Keratinocyte (primary cell): ENCODE measurements at regions not wholly inside any gene's neighbourhood (a gene's known extent, or its start where the extent isn't known, plus 50 kb on each side); places are given as distances from the start of the nearest gene placed in this dataset.

Experiments
- DNase-seq: peaks from one replicate; pipeline ENCODE4 v3.0.0-alpha.2; 2011; ENCODE audit warnings: low read depth, missing footprints, low spot score
- FAIRE-seq: peaks from 2 replicates; lab custom pipeline; 2011; peaks lifted over from hg19 to GRCh38; lab: Jason Lieb, UNC
- H2AFZ ChIP-seq: 2 replicates; pipeline ENCODE4 v1.6.0; 2012; ENCODE audit warnings: low read length, control low read depth, inconsistent platforms; ENCODE audit not compliant: control insufficient read depth
- H3K27ac ChIP-seq: 2 replicates; pipeline ENCODE4 v1.5.1; 2011; ENCODE audit warnings: low read length; ENCODE audit not compliant: control insufficient read depth, insufficient read depth
- H3K27me3 ChIP-seq: 3 replicates; pipeline ENCODE4 v1.6.0; 2011; ENCODE audit warnings: low read length; ENCODE audit not compliant: control insufficient read depth, insufficient read depth; ENCODE audit errors: extremely low read depth
- H3K36me3 ChIP-seq, 2 experiments: 2 replicates in 1 of 2; 3 replicates in 1 of 2; pipeline ENCODE4 v1.5.1; 2011; ENCODE audit warnings: low read length in 2 of 2, mild to moderate bottlenecking in 1 of 2; ENCODE audit not compliant: control insufficient read depth in 2 of 2, insufficient read depth in 2 of 2; ENCODE audit errors: extremely low read depth in 1 of 2
- H3K4me1 ChIP-seq: 3 replicates; pipeline ENCODE4 v1.5.1; 2011; ENCODE audit warnings: low read length; ENCODE audit not compliant: control insufficient read depth, insufficient read depth; ENCODE audit errors: extremely low read depth
- H3K4me2 ChIP-seq: 3 replicates; pipeline ENCODE4 v1.6.0; 2011; ENCODE audit warnings: low read depth, low read length; ENCODE audit not compliant: control insufficient read depth, insufficient read depth; ENCODE audit errors: extremely low read depth
- H3K4me3 ChIP-seq, 3 experiments: fragments of 200-600 bp in 1 of 3; sonication (generic) in 1 of 3; 2 replicates in 2 of 3; 3 replicates in 1 of 3; pipeline ENCODE4 v1.5.1; 2011 to 2016; ENCODE audit warnings: low read length in 3 of 3, mild to moderate bottlenecking in 3 of 3, control low read depth in 2 of 3, inconsistent platforms in 1 of 3, low read depth in 1 of 3, mixed read lengths in 1 of 3, mixed run types in 1 of 3, moderate library complexity in 1 of 3; ENCODE audit not compliant: control insufficient read depth in 2 of 3, insufficient read depth in 2 of 3; ENCODE audit errors: extremely low read depth in 1 of 3
- H3K79me2 ChIP-seq: 2 replicates; pipeline ENCODE4 v1.6.0; 2012; ENCODE audit warnings: low read length; ENCODE audit not compliant: control insufficient read depth, insufficient read depth
- H3K9ac ChIP-seq: 3 replicates; pipeline ENCODE4 v1.6.0; 2011; ENCODE audit warnings: low read length; ENCODE audit not compliant: control insufficient read depth, insufficient read depth; ENCODE audit errors: extremely low read depth
- H3K9me1 ChIP-seq: 3 replicates; pipeline ENCODE4 v1.6.0; 2011; ENCODE audit warnings: low read length; ENCODE audit not compliant: control insufficient read depth, insufficient read depth; ENCODE audit errors: extremely low read depth
- H3K9me3 ChIP-seq: 2 replicates; pipeline ENCODE4 v1.5.1; 2012; ENCODE audit warnings: low read depth, low read length; ENCODE audit not compliant: control insufficient read depth
- H4K20me1 ChIP-seq: 3 replicates; pipeline ENCODE4 v1.6.0; 2011; ENCODE audit warnings: low read length; ENCODE audit not compliant: control insufficient read depth, insufficient read depth; ENCODE audit errors: extremely low read depth
- CTCF ChIP-seq, 3 experiments: IDR thresholded peaks in 1 of 3; conservative IDR thresholded peaks in 1 of 3; optimal IDR thresholded peaks in 1 of 3; 2 replicates in 2 of 3; 3 replicates in 1 of 3; pipeline versions ENCODE3 to v1.5.1; 2011; ENCODE audit warnings: low read length in 3 of 3, mild to moderate bottlenecking in 3 of 3, moderate library complexity in 2 of 3, control low read depth in 1 of 3, inconsistent platforms in 1 of 3; ENCODE audit not compliant: insufficient read depth in 2 of 3; ENCODE audit errors: extremely low read depth in 1 of 3
- EZH2 ChIP-seq: IDR thresholded peaks from one replicate; pipeline ENCODE4 v1.6.1; 2012; ENCODE audit warnings: inconsistent platforms, mild to moderate bottlenecking, low read length, moderate library complexity
- dilution Hi-C: fragments of 300-500 bp; cut with MboI; formaldehyde crosslinking; loops from one replicate; pipeline ENCODE4 v1.7.0; 2020; ENCODE audit warnings: low sequenced_read_pairs; ENCODE audit not compliant: extremely low pct_ligation_motif_present

DNA sequence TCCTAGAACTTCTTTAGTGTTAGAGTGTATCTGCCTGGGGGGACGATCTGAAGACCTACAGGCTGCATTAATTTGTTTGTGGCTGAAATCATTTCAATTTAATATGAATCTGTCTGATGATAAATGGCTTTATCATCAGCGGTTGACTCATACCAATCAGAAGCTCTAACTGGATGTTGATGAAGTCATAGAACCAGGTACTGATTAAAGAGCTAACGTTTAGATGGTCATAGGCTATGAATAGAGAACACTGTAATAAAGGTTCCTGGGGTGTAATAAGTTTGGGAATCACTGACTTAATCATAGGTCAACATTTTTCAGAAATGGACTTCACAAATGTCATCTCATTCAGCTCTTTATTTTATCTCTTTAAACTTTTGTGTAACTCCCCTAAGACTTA, 329.9 kb downstream of the MSX2 start:
- dilution Hi-C loops = no loop called here
- FAIRE-seq (no peak), DNase-seq (no peak)
- no peaks in the 10 kb centered on the region for H3K36me3 ChIP-seq
- H3K27me3 ChIP-seq = no peaks in the 10 kb centered on the region
- TF ChIP-seq EZH2 = no peak
- TF ChIP-seq CTCF (optimal IDR thresholded peaks at IDR 0.05 in 1 of 3, IDR thresholded peaks at IDR 0.05 in 1 of 3, conservative IDR thresholded peaks at IDR 0.05 in 1 of 3; ENCODE audit: extremely low read depth in 1 of 3, insufficient read depth in 2 of 3, low read length in 3 of 3) = no peak
- H3K79me2 ChIP-seq = no peaks in the 10 kb centered on the region
- H4K20me1 ChIP-seq = no peaks in the 10 kb centered on the region
- no peak overlapping the region for H3K27ac ChIP-seq
- H3K4me3 ChIP-seq = no peak overlapping the region
- no peak overlapping the region for H3K4me2 ChIP-seq
- no peaks in the 10 kb centered on the region for H3K9me3 ChIP-seq
- H2AFZ ChIP-seq = no peak overlapping the region
- H3K9ac ChIP-seq = no peak overlapping the region
- H3K4me1 ChIP-seq = no peaks in the 10 kb centered on the region
- no peaks in the 10 kb centered on the region for H3K9me1 ChIP-seq

- H3K79me2 ChIP-seq = no peaks in the 10 kb centered on the region
- no peaks in the 10 kb centered on the region for H3K9me3 ChIP-seq
- H3K9ac ChIP-seq = no peak overlapping the region
- no peaks in the 10 kb centered on the region for H3K36me3 ChIP-seq
- H3K27ac ChIP-seq = no peak overlapping the region
- no peaks in the 10 kb centered on the region for H3K9me1 ChIP-seq
- FAIRE-seq (no peak), DNase-seq (no peak)
- no peak overlapping the region for H2AFZ ChIP-seq
- no peak overlapping the region for H3K4me3 ChIP-seq
- dilution Hi-C loops = no loop called here
- no peak overlapping the region for H3K4me2 ChIP-seq
- H4K20me1 ChIP-seq = no peaks in the 10 kb centered on the region
- no peak for TF ChIP-seq CTCF (optimal IDR thresholded peaks at IDR 0.05 in 1 of 3, IDR thresholded peaks at IDR 0.05 in 1 of 3, conservative IDR thresholded peaks at IDR 0.05 in 1 of 3; ENCODE audit: extremely low read depth in 1 of 3, insufficient read depth in 2 of 3, low read length in 3 of 3)
- no peak for TF ChIP-seq EZH2
- no peaks in the 10 kb centered on the region for H3K27me3 ChIP-seq
- no peaks in the 10 kb centered on the region for H3K4me1 ChIP-seq
These were observed 328.0 kb downstream of the MSX2 start for GRCh38 chr5:175052351-175052750.
